NT2/D1 (cell line): ENCODE measurements at regions not wholly inside any gene's neighbourhood (a gene's known extent, or its start where the extent isn't known, plus 50 kb on each side); places are given as distances from the start of the nearest gene placed in this dataset.
"Not testable (repeated sequence)": the region's sequence is repeated elsewhere in the genome, so short reads cannot be mapped to it uniquely, and the experiment has no call there.

ENCODE experiments used
- SUZ12 ChIP-seq: IDR thresholded peaks from 2 replicates; pipeline ENCODE4 v1.6.1; 2011; ENCODE audit not compliant: insufficient read length, insufficient read depth; ENCODE audit errors: extremely low read depth
- YY1 ChIP-seq: IDR thresholded peaks from 2 replicates; pipeline ENCODE4 v1.6.1; 2011; ENCODE audit not compliant: insufficient read length, insufficient read depth

DNA sequence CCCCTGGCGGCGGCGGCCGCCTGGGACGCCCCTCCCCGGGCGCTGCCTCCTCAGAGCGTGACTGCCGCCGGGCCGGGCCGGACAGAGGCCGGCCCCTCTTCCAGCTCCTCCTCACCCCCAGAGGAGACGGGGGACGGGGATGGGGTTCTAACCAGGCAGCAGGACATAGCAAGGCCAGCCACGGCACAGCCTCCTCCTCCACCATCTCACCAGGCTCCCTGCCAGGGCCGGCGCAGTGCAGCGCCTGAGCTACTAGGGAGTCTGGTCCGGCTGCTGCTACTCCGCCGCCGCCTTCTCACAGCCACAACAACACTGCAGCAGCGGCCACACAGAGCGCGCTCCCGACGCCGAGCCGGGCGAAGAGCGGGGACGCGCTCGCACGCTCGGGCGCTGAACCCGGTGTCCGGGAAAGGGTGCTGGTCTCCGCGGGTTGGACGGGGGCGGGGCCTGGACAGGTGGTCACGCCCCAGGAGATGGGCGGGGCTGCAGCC, 112.3 kb downstream of the POTEC start:
- not testable (repeated sequence) for TF ChIP-seq YY1, SUZ12
